SK-N-SH (cell line): ENCODE measurements at regions not wholly inside any gene's neighbourhood (a gene's known extent, or its start where the extent isn't known, plus 50 kb on each side); places are given as distances from the start of the nearest gene placed in this dataset.
A peak's percentile ranks its signal among the peaks of the same experiment; 100 is the strongest.

Source experiments
- CTCF ChIA-PET: fragments of 300-600, 350-600 bp; formaldehyde crosslinking; extraction: SDS; loops from one replicate; lab custom pipeline; 2021; lab: Yijun Ruan, JAX
- POLR2A ChIA-PET: fragments of 350-600 bp; sonication (Branson Sonifier 250); formaldehyde crosslinking; extraction: SDS; loops from one replicate; lab custom pipeline; 2020; ENCODE audit warnings: antibody characterized with exemption, inconsistent platforms; lab: Yijun Ruan, JAX
- DNase-seq: peaks from one replicate; pipeline ENCODE4 v3.0.0; 2012
- H2AFZ ChIP-seq: fragments of 200-600 bp; sonication (generic); 2 replicates; pipeline ENCODE4 v1.8.1; 2016; ENCODE audit warnings: antibody characterized with exemption, mild to moderate bottlenecking, low read depth
- H3F3A ChIP-seq: fragments of 200-600 bp; sonication (generic); replicated peaks from 2 replicates; pipeline ENCODE3; 2016; ENCODE audit warnings: antibody characterized with exemption, mild to moderate bottlenecking; ENCODE audit not compliant: insufficient read depth
- H3K27ac ChIP-seq, 2 experiments: fragments of 200-500 bp in 1 of 2; fragments of 200-600 bp in 1 of 2; sonication (Bioruptor generic) in 1 of 2; sonication (generic), shearing (Covaris generic) in 1 of 2; 2 replicates each; pipeline versions ENCODE4 v1.5.1 to v1.6.1; 2014 to 2016; ENCODE audit warnings: low read depth in 2 of 2, inconsistent platforms in 1 of 2, low read length in 1 of 2, mild to moderate bottlenecking in 1 of 2, mixed read lengths in 1 of 2
- H3K27me3 ChIP-seq: fragments of 200-600 bp; sonication (generic), shearing (Covaris generic); 2 replicates; pipeline ENCODE4 v1.6.1; 2016; ENCODE audit warnings: mixed run types; ENCODE audit not compliant: insufficient read depth
- H3K36me3 ChIP-seq, 2 experiments: fragments of 200-500 bp in 1 of 2; fragments of 200-600 bp in 1 of 2; sonication (Bioruptor generic) in 1 of 2; sonication (generic) in 1 of 2; replicated peaks in 1 of 2; 2 replicates each; pipeline versions ENCODE3 to v1.5.1; 2014 to 2016; ENCODE audit warnings: low read length in 1 of 2, mild to moderate bottlenecking in 1 of 2; ENCODE audit not compliant: insufficient read depth in 2 of 2, control insufficient read depth in 1 of 2
- H3K4me1 ChIP-seq, 2 experiments: fragments of 200-500 bp in 1 of 2; fragments of 200-600 bp in 1 of 2; sonication (Bioruptor generic) in 1 of 2; sonication (generic), shearing (Covaris generic) in 1 of 2; 2 replicates each; pipeline versions ENCODE4 v1.5.1 to v1.6.1; 2014 to 2016; ENCODE audit warnings: low read depth in 1 of 2, low read length in 1 of 2, mixed run types in 1 of 2; ENCODE audit not compliant: insufficient read depth in 2 of 2, control insufficient read depth in 1 of 2
- H3K4me2 ChIP-seq: fragments of 200-600 bp; sonication (generic), shearing (Covaris generic); 2 replicates; pipeline ENCODE4 v1.6.1; 2017; ENCODE audit warnings: mixed run types
- H3K4me3 ChIP-seq, 2 experiments: fragments of 200-500 bp in 1 of 2; fragments of 200-600 bp in 1 of 2; sonication (Bioruptor generic) in 1 of 2; sonication (generic), shearing (Covaris generic) in 1 of 2; 2 replicates each; pipeline versions ENCODE4 v1.5.1 to v1.8.1; 2014 to 2016; ENCODE audit warnings: low read depth in 2 of 2, inconsistent platforms in 1 of 2, low read length in 1 of 2, mild to moderate bottlenecking in 1 of 2, mixed read lengths in 1 of 2, moderate library complexity in 1 of 2
- H3K79me2 ChIP-seq: fragments of 200-600 bp; sonication (generic); 2 replicates; pipeline ENCODE4 v1.8.1; 2017; ENCODE audit warnings: mild to moderate bottlenecking; ENCODE audit not compliant: insufficient read depth
- H3K9ac ChIP-seq: fragments of 200-600 bp; sonication (generic); 2 replicates; pipeline ENCODE4 v1.6.1; 2017; ENCODE audit warnings: mixed run types
- H3K9me2 ChIP-seq: fragments of 200-600 bp; sonication (generic); 2 replicates; pipeline ENCODE4 v1.6.1; 2017; ENCODE audit warnings: mixed run types
- H3K9me3 ChIP-seq: fragments of 200-600 bp; sonication (generic); 2 replicates; pipeline ENCODE4 v1.6.1; 2017; ENCODE audit warnings: mixed run types, mild to moderate bottlenecking, moderate library complexity
- H4K20me1 ChIP-seq: fragments of 200-600 bp; sonication (generic); 2 replicates; pipeline ENCODE4 v1.6.1; 2017; ENCODE audit warnings: mild to moderate bottlenecking, mixed run types; ENCODE audit not compliant: insufficient read depth
- CHD2 ChIP-seq: fragments of 150-350 bp; IDR thresholded peaks from 2 replicates; pipeline ENCODE4 v1.6.1; 2018; ENCODE audit warnings: low read length; ENCODE audit not compliant: partially characterized antibody
- CTCF ChIP-seq: fragments of 200-600 bp; sonication (generic); IDR thresholded peaks from 2 replicates; pipeline ENCODE4 v1.6.1; 2017; ENCODE audit warnings: antibody characterized with exemption, mild to moderate bottlenecking, moderate library complexity
- ELF1 ChIP-seq: IDR thresholded peaks from 2 replicates; pipeline ENCODE4 v1.4.0; 2012
- FOSL2 ChIP-seq: IDR thresholded peaks from 2 replicates; pipeline ENCODE4 v1.4.0; 2012; ENCODE audit warnings: low read depth, mild to moderate bottlenecking, moderate library complexity, borderline replicate concordance
- FOXM1 ChIP-seq: IDR thresholded peaks from 2 replicates; pipeline ENCODE4 v1.4.0; 2012; ENCODE audit warnings: low read depth, mild to moderate bottlenecking
- GABPA ChIP-seq: IDR thresholded peaks from 2 replicates; pipeline ENCODE4 v1.4.0; 2012; ENCODE audit warnings: low read depth, mild to moderate bottlenecking
- IRF3 ChIP-seq: fragments of 150-350 bp; IDR thresholded peaks from 2 replicates; pipeline ENCODE4 v1.6.1; 2016; ENCODE audit warnings: mild to moderate bottlenecking, low read depth, low read length
- NRF1 ChIP-seq: IDR thresholded peaks from 2 replicates; pipeline ENCODE4 v1.6.1; 2012; ENCODE audit warnings: low read depth, mild to moderate bottlenecking, low read length
- PBX3 ChIP-seq: IDR thresholded peaks from 2 replicates; pipeline ENCODE4; 2012
- POLR2AphosphoS5 ChIP-seq: IDR thresholded peaks from 2 replicates; pipeline ENCODE4 v1.6.1; 2012; ENCODE audit warnings: low read depth, low read length
- RAD21 ChIP-seq: IDR thresholded peaks from 2 replicates; pipeline ENCODE4 v1.6.1; 2012; ENCODE audit warnings: mild to moderate bottlenecking, low read length
- RCOR1 ChIP-seq: fragments of 150-350 bp; IDR thresholded peaks from 2 replicates; pipeline ENCODE4 v1.6.1; 2017; ENCODE audit warnings: antibody characterized with exemption, low read length
- RFX5 ChIP-seq: IDR thresholded peaks from 2 replicates; pipeline ENCODE4 v1.6.1; 2012; ENCODE audit warnings: mild to moderate bottlenecking, improper control_type of control experiment, low read length
- SMC3 ChIP-seq: IDR thresholded peaks from 2 replicates; pipeline ENCODE4 v1.6.1; 2012; ENCODE audit warnings: low read depth, low read length, improper control_type of control experiment
- TCF12 ChIP-seq: IDR thresholded peaks from 2 replicates; pipeline ENCODE4 v1.4.0; 2012
- TEAD4 ChIP-seq: IDR thresholded peaks from 2 replicates; pipeline ENCODE4 v1.4.0; 2012; ENCODE audit warnings: mild to moderate bottlenecking, borderline replicate concordance; ENCODE audit not compliant: insufficient read depth
- ZBTB33 ChIP-seq: IDR thresholded peaks from 2 replicates; pipeline ENCODE4 v1.4.0; 2012; ENCODE audit warnings: low read depth, borderline replicate concordance
- WGBS: methylation state at CpG from one replicate; pipeline ENCODE4 v1.1.6; 2017; ENCODE audit warnings: low lambda C conversion rate; 5-methylcytosine and 5-hydroxymethylcytosine counted together
- TF ChIP-seq, protein P1 (sequence below): IDR thresholded peaks from 2 replicates; pipeline ENCODE4 v1.6.1; 2012; ENCODE audit warnings: mild to moderate bottlenecking, low read depth, low read length, moderate library complexity
- TF ChIP-seq, protein P2 (sequence below): IDR thresholded peaks from 2 replicates; pipeline ENCODE4 v1.4.0; 2012; ENCODE audit warnings: low read depth, borderline replicate concordance
- TF ChIP-seq, protein P3 (sequence below): fragments of 150-350 bp; IDR thresholded peaks from 2 replicates; pipeline ENCODE4 v1.6.1; 2017; ENCODE audit warnings: antibody characterized with exemption, low read length, low read depth, borderline replicate concordance

GRCh38 chr18:46332921-46333341, 228.7 kb downstream of the HAUS1 start:
- no peaks in the 10 kb centered on the region for H3K79me2 ChIP-seq
- peak overlapping the region in 1 of 2 experiments; percentile 86; a peak in 2 of 4 replicates for H3K27ac ChIP-seq
- H3K27me3 ChIP-seq = peaks cover 6% of the 10 kb centered on the region; the same call in 1 of the 2 replicates
- TF ChIP-seq, protein P1, sequence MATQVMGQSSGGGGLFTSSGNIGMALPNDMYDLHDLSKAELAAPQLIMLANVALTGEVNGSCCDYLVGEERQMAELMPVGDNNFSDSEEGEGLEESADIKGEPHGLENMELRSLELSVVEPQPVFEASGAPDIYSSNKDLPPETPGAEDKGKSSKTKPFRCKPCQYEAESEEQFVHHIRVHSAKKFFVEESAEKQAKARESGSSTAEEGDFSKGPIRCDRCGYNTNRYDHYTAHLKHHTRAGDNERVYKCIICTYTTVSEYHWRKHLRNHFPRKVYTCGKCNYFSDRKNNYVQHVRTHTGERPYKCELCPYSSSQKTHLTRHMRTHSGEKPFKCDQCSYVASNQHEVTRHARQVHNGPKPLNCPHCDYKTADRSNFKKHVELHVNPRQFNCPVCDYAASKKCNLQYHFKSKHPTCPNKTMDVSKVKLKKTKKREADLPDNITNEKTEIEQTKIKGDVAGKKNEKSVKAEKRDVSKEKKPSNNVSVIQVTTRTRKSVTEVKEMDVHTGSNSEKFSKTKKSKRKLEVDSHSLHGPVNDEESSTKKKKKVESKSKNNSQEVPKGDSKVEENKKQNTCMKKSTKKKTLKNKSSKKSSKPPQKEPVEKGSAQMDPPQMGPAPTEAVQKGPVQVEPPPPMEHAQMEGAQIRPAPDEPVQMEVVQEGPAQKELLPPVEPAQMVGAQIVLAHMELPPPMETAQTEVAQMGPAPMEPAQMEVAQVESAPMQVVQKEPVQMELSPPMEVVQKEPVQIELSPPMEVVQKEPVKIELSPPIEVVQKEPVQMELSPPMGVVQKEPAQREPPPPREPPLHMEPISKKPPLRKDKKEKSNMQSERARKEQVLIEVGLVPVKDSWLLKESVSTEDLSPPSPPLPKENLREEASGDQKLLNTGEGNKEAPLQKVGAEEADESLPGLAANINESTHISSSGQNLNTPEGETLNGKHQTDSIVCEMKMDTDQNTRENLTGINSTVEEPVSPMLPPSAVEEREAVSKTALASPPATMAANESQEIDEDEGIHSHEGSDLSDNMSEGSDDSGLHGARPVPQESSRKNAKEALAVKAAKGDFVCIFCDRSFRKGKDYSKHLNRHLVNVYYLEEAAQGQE = no peak
- TF ChIP-seq CHD2 (no peak), TCF12 (no peak), PBX3 (no peak), RFX5 (no peak), IRF3 (no peak), FOSL2 (no peak), POLR2AphosphoS5 (no peak), SMC3 (no peak), ELF1 (no peak), TEAD4 (no peak), CTCF (no peak), RCOR1 (no peak), RAD21 (no peak), FOXM1 (no peak), ZBTB33 (no peak), NRF1 (no peak), GABPA (no peak)
- TF ChIP-seq, protein P2, sequence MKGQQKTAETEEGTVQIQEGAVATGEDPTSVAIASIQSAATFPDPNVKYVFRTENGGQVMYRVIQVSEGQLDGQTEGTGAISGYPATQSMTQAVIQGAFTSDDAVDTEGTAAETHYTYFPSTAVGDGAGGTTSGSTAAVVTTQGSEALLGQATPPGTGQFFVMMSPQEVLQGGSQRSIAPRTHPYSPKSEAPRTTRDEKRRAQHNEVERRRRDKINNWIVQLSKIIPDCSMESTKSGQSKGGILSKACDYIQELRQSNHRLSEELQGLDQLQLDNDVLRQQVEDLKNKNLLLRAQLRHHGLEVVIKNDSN = no peak
- TF ChIP-seq, protein P3, sequence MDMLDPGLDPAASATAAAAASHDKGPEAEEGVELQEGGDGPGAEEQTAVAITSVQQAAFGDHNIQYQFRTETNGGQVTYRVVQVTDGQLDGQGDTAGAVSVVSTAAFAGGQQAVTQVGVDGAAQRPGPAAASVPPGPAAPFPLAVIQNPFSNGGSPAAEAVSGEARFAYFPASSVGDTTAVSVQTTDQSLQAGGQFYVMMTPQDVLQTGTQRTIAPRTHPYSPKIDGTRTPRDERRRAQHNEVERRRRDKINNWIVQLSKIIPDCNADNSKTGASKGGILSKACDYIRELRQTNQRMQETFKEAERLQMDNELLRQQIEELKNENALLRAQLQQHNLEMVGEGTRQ = no peak
- peak overlapping the region; percentile 82; the same call in 1 of the 2 replicates for H3K4me2 ChIP-seq
- WGBS = 74% methylated on average over 3 of the region's 9 CpGs
- H3F3A ChIP-seq = no peaks in the 10 kb centered on the region
- H3K9ac ChIP-seq = no peak overlapping the region
- H3K9me3 ChIP-seq = no peaks in the 10 kb centered on the region
- peak; percentile 41 for DNase-seq
- H2AFZ ChIP-seq = no peak overlapping the region
- peaks cover 11 to 35% of the 10 kb centered on the region in 2 experiments; a peak in 3 of 4 replicates for H3K4me1 ChIP-seq
- no peaks in the 10 kb centered on the region for H3K9me2 ChIP-seq
- CTCF ChIA-PET = interaction anchor here (1.0 to 2.7 kb wide), 6 partner anchors 17 to 325 kb away, joined by 3 to 14 read pairs (median 7); a partner anchor contains a TSS
- peak overlapping the region; percentile 57 to 60; a peak in 2 of 4 replicates for H3K4me3 ChIP-seq
- H4K20me1 ChIP-seq = no peaks in the 10 kb centered on the region
- H3K36me3 ChIP-seq = no peaks in the 10 kb centered on the region
- POLR2A ChIA-PET = interaction anchor here (1.0 kb wide), 1 partner anchor 94 kb away, joined by 3 read pairs; no protein-coding TSS in a partner anchor
